ENCODE measurements at regions not wholly inside any gene's neighbourhood (a gene's known extent, or its start where the extent isn't known, plus 50 kb on each side); places are given as distances from the start of the nearest gene placed in this dataset.

GRCh38 chr2:228600265-228600664 is 418.8 kb upstream of the SPHKAP start:
- H3K4me3 ChIP-seq (replicated peaks; ENCODE audit: low read depth, low read length): no peak overlapping the region
- peak; percentile 16 for DNase-seq (ENCODE audit: low read depth)
- no peak for TF ChIP-seq CTCF (IDR thresholded peaks at IDR 0.05; ENCODE audit: low read length, missing control alignments)

GRCh38 chr2:228599781-228600180 is 418.3 kb upstream of the SPHKAP start:
- no peak for TF ChIP-seq CTCF (IDR thresholded peaks at IDR 0.05; ENCODE audit: low read length, missing control alignments)
- no peak for DNase-seq (ENCODE audit: low read depth)
- no peak overlapping the region for H3K4me3 ChIP-seq (replicated peaks; ENCODE audit: low read depth, low read length)

GRCh38 chr2:228599297-228599696 is 417.8 kb upstream of the SPHKAP start:
- TF ChIP-seq CTCF (IDR thresholded peaks at IDR 0.05; ENCODE audit: low read length, missing control alignments): no peak
- DNase-seq (ENCODE audit: low read depth): no peak
- no peak overlapping the region for H3K4me3 ChIP-seq (replicated peaks; ENCODE audit: low read depth, low read length)

- DNase-seq (ENCODE audit: low read depth): no peak
- no peak for TF ChIP-seq CTCF (IDR thresholded peaks at IDR 0.05; ENCODE audit: low read length, missing control alignments)
- H3K4me3 ChIP-seq (replicated peaks; ENCODE audit: low read depth, low read length): no peak overlapping the region
These were observed 415.5 kb upstream of the SPHKAP start for GRCh38 chr2:228597032-228597431.

- no peak for TF ChIP-seq CTCF (IDR thresholded peaks at IDR 0.05; ENCODE audit: low read length, missing control alignments)
- H3K4me3 ChIP-seq (replicated peaks; ENCODE audit: low read depth, low read length): no peak overlapping the region
- DNase-seq (ENCODE audit: low read depth): no peak
These were observed 412.5 kb upstream of the SPHKAP start for GRCh38 chr2:228594012-228594411.

GRCh38 chr2:228592925-228593324 is 411.4 kb upstream of the SPHKAP start:
- no peak for DNase-seq (ENCODE audit: low read depth)
- TF ChIP-seq CTCF (IDR thresholded peaks at IDR 0.05; ENCODE audit: low read length, missing control alignments): no peak
- no peak overlapping the region for H3K4me3 ChIP-seq (replicated peaks; ENCODE audit: low read depth, low read length)

GRCh38 chr2:228590681-228591080 is 409.2 kb upstream of the SPHKAP start:
- no peak for TF ChIP-seq CTCF (IDR thresholded peaks at IDR 0.05; ENCODE audit: low read length, missing control alignments)
- DNase-seq (ENCODE audit: low read depth): no peak
- no peak overlapping the region for H3K4me3 ChIP-seq (replicated peaks; ENCODE audit: low read depth, low read length)

Measured in fibroblast of pulmonary artery (primary cell).